H1 (cell line): ENCODE measurements at regions not wholly inside any gene's neighbourhood (a gene's known extent, or its start where the extent isn't known, plus 50 kb on each side); places are given as distances from the start of the nearest gene placed in this dataset.

Experiments used
- CTCF ChIA-PET: fragments of 300-600 bp; sonication (Branson Sonifier 250); formaldehyde crosslinking; loops from one replicate; lab custom pipeline; 2021; ENCODE audit not compliant: partially characterized antibody; lab: Charles Lee
- POLR2A ChIA-PET: fragments of 300-600 bp; sonication (Branson Sonifier 250); formaldehyde crosslinking; loops from one replicate; lab custom pipeline; 2021; ENCODE audit warnings: inconsistent platforms; ENCODE audit not compliant: partially characterized antibody; lab: Charles Lee
- DNase-seq, 2 experiments: peaks; one replicate each; pipeline versions ENCODE4 v3.0.0 to v3.0.0-alpha.2; 2010 to 2022; ENCODE audit warnings: low spot score in 2 of 2, low read depth in 1 of 2, mixed read lengths in 1 of 2
- FAIRE-seq: peaks from 2 replicates; lab custom pipeline; 2011; peaks lifted over from hg19 to GRCh38; lab: Jason Lieb, UNC
- H2AFZ ChIP-seq: 2 replicates; pipeline ENCODE4 v1.8.1; 2012; ENCODE audit warnings: low read length, inconsistent platforms
- H2AK5ac ChIP-seq: 2 replicates; pipeline ENCODE4 v1.6.1; 2013; ENCODE audit warnings: low read depth, low read length
- H2BK120ac ChIP-seq: replicated peaks from 2 replicates; pipeline ENCODE3; 2013; ENCODE audit warnings: low read depth, low read length, inconsistent platforms
- H2BK12ac ChIP-seq: 2 replicates; pipeline ENCODE4 v1.6.1; 2013; ENCODE audit warnings: low read depth, low read length
- H2BK15ac ChIP-seq: 2 replicates; pipeline ENCODE4 v1.6.1; 2013; ENCODE audit warnings: low read length
- H2BK20ac ChIP-seq: 2 replicates; pipeline ENCODE4 v1.6.1; 2013; ENCODE audit warnings: low read length
- H2BK5ac ChIP-seq: 2 replicates; pipeline ENCODE4 v1.6.1; 2013; ENCODE audit warnings: low read depth, low read length
- H3K14ac ChIP-seq: 2 replicates; pipeline ENCODE4 v1.6.1; 2013; ENCODE audit warnings: inconsistent platforms; ENCODE audit not compliant: insufficient read length
- H3K18ac ChIP-seq: 2 replicates; pipeline ENCODE4 v1.6.1; 2013; ENCODE audit warnings: low read length; ENCODE audit errors: extremely low read depth
- H3K23ac ChIP-seq: 2 replicates; pipeline ENCODE4 v1.6.1; 2013; ENCODE audit warnings: inconsistent platforms; ENCODE audit not compliant: insufficient read length
- H3K23me2 ChIP-seq: 2 replicates; pipeline ENCODE4 v1.6.1; 2013; ENCODE audit warnings: low read depth, low read length
- H3K27ac ChIP-seq: 2 replicates; pipeline ENCODE4 v1.6.1; 2011; ENCODE audit warnings: low read depth, low read length, inconsistent platforms
- H3K27me3 ChIP-seq, 4 experiments: replicated peaks in 1 of 4; 1 replicate in 1 of 4; 2 replicates in 3 of 4; pipeline versions ENCODE4 v1.6.1 to v1.8.1; 2011 to 2013; ENCODE audit warnings: low read length in 3 of 4, mild to moderate bottlenecking in 3 of 4, inconsistent platforms in 2 of 4, mixed read lengths in 2 of 4, moderate library complexity in 1 of 4; ENCODE audit not compliant: control insufficient read depth in 3 of 4, insufficient read depth in 3 of 4; ENCODE audit errors: extremely low read depth in 1 of 4
- H3K36me3 ChIP-seq, 4 experiments: 2 replicates each; pipeline versions ENCODE4 v1.6.1 to v1.8.1; 2011 to 2013; ENCODE audit warnings: mild to moderate bottlenecking in 4 of 4, low read length in 3 of 4, moderate library complexity in 2 of 4, control low read depth in 1 of 4, inconsistent platforms in 1 of 4; ENCODE audit not compliant: insufficient read depth in 4 of 4, control insufficient read depth in 2 of 4
- H3K4ac ChIP-seq: replicated peaks from 2 replicates; pipeline ENCODE3; 2013; ENCODE audit warnings: low read length, low read depth, mixed read lengths, inconsistent platforms; ENCODE audit not compliant: insufficient read length
- H3K4me1 ChIP-seq, 4 experiments: replicated peaks in 1 of 4; 1 replicate in 1 of 4; 2 replicates in 3 of 4; pipeline versions ENCODE4 v1.6.1 to v1.8.1; 2011 to 2013; ENCODE audit warnings: low read length in 3 of 4, inconsistent platforms in 2 of 4, mixed read lengths in 1 of 4; ENCODE audit not compliant: insufficient read depth in 4 of 4, control insufficient read depth in 3 of 4
- H3K4me2 ChIP-seq, 2 experiments: 2 replicates each; pipeline versions ENCODE4 v1.6.1 to v1.8.1; 2011 to 2013; ENCODE audit warnings: low read depth in 2 of 2, low read length in 2 of 2, control low read depth in 1 of 2, inconsistent platforms in 1 of 2, mild to moderate bottlenecking in 1 of 2; ENCODE audit not compliant: insufficient read depth in 1 of 2
- H3K4me3 ChIP-seq, 4 experiments: fragments of 200-600, 300-600 bp in 1 of 4; sonication (generic), shearing (Covaris generic), sonication (Bioruptor Twin) in 1 of 4; 2 replicates each; pipeline versions ENCODE4 v1.5.1 to v1.8.1; 2011 to 2016; ENCODE audit warnings: low read length in 4 of 4, low read depth in 3 of 4, control low read depth in 2 of 4, inconsistent platforms in 2 of 4, mild to moderate bottlenecking in 2 of 4, mixed read lengths in 1 of 4, moderate library complexity in 1 of 4; ENCODE audit not compliant: insufficient read depth in 2 of 4; ENCODE audit errors: extremely low read depth in 1 of 4
- H3K56ac ChIP-seq: replicated peaks from 2 replicates; pipeline ENCODE3; 2013; ENCODE audit warnings: low read depth, mild to moderate bottlenecking, mixed read lengths, low read length, inconsistent platforms; ENCODE audit not compliant: insufficient read length
- H3K79me1 ChIP-seq: 2 replicates; pipeline ENCODE4 v1.6.1; 2013; ENCODE audit warnings: low read depth, low read length, control low read depth
- H3K79me2 ChIP-seq, 2 experiments: 2 replicates each; pipeline versions ENCODE4 v1.6.1 to v1.8.1; 2012 to 2013; ENCODE audit warnings: low read length in 2 of 2, mild to moderate bottlenecking in 2 of 2, inconsistent platforms in 1 of 2; ENCODE audit not compliant: insufficient read depth in 2 of 2, control insufficient read depth in 1 of 2
- H3K9ac ChIP-seq, 4 experiments: replicated peaks in 1 of 4; 1 replicate in 1 of 4; 2 replicates in 3 of 4; pipeline versions ENCODE4 v1.6.1 to v1.8.1; 2011 to 2013; ENCODE audit warnings: low read depth in 3 of 4, low read length in 3 of 4, control low read depth in 2 of 4, mild to moderate bottlenecking in 2 of 4, moderate library complexity in 2 of 4, inconsistent platforms in 1 of 4; ENCODE audit errors: extremely low read depth in 1 of 4
- H3K9me3 ChIP-seq, 2 experiments: 2 replicates each; pipeline versions ENCODE4 v1.6.1 to v1.8.1; 2012 to 2013; ENCODE audit warnings: mild to moderate bottlenecking in 2 of 2, moderate library complexity in 2 of 2, control low read depth in 1 of 2, inconsistent platforms in 1 of 2, low read depth in 1 of 2, low read length in 1 of 2, mixed read lengths in 1 of 2; ENCODE audit not compliant: insufficient read depth in 2 of 2
- H4K20me1 ChIP-seq, 2 experiments: replicated peaks in 1 of 2; 2 replicates each; pipeline versions ENCODE3 to v1.8.1; 2011 to 2013; ENCODE audit warnings: inconsistent platforms in 2 of 2, low read length in 2 of 2, mild to moderate bottlenecking in 1 of 2; ENCODE audit not compliant: insufficient read depth in 2 of 2, control insufficient read depth in 1 of 2
- H4K5ac ChIP-seq: 2 replicates; pipeline ENCODE4 v1.6.1; 2013; ENCODE audit warnings: low read length, low read depth, mixed read lengths, inconsistent platforms; ENCODE audit not compliant: insufficient read length
- H4K8ac ChIP-seq: 2 replicates; pipeline ENCODE4 v1.8.0; 2013; ENCODE audit warnings: mild to moderate bottlenecking, moderate library complexity, low read length, inconsistent platforms; ENCODE audit not compliant: insufficient read depth; ENCODE audit errors: extremely low read depth
- H4K91ac ChIP-seq: replicated peaks from 2 replicates; pipeline ENCODE3; 2013; ENCODE audit warnings: low read length, mixed read lengths, inconsistent platforms; ENCODE audit not compliant: insufficient read length
- ATF3 ChIP-seq: IDR thresholded peaks from 2 replicates; pipeline ENCODE4 v1.6.1; 2011; ENCODE audit warnings: low read depth, mild to moderate bottlenecking, low read length; ENCODE audit not compliant: insufficient read depth
- CBX5 ChIP-seq: fragments of 300-800, 300-1000 bp; sonication (generic); IDR thresholded peaks from 2 replicates; pipeline ENCODE4 v1.7.1; 2016; ENCODE audit warnings: antibody characterized with exemption, low read length, low read depth
- CHD1 ChIP-seq: IDR thresholded peaks from 2 replicates; pipeline ENCODE4 v1.6.1; 2012; ENCODE audit warnings: low read depth, low read length, improper control_type of control experiment
- GABPA ChIP-seq: IDR thresholded peaks from 2 replicates; pipeline ENCODE4 v1.6.1; 2011; ENCODE audit warnings: mild to moderate bottlenecking, low read length, moderate library complexity, borderline replicate concordance; ENCODE audit not compliant: insufficient read depth
- HDAC6 ChIP-seq: IDR thresholded peaks from one replicate; pipeline ENCODE4 v1.7.1; 2012; ENCODE audit warnings: low read depth, mild to moderate bottlenecking, inconsistent platforms, low read length, moderate library complexity
- MAX ChIP-seq: IDR thresholded peaks from 2 replicates; pipeline ENCODE4 v1.6.1; 2012; ENCODE audit warnings: inconsistent platforms
- POLR2AphosphoS5 ChIP-seq: IDR thresholded peaks from 2 replicates; pipeline ENCODE4 v1.6.1; 2011; ENCODE audit warnings: low read depth, low read length
- RNF2 ChIP-seq: fragments of 200-900, 300-1000 bp; sonication (generic); IDR thresholded peaks from 2 replicates; pipeline ENCODE4 v1.7.1; 2016; ENCODE audit warnings: borderline replicate concordance, low read depth, mild to moderate bottlenecking, antibody characterized with exemption, low read length; ENCODE audit not compliant: poor library complexity, severe bottlenecking; ENCODE audit errors: missing control alignments
- SIX5 ChIP-seq: IDR thresholded peaks from 2 replicates; pipeline ENCODE4 v1.6.1; 2011; ENCODE audit warnings: mild to moderate bottlenecking, low read depth, low read length
- SP4 ChIP-seq: IDR thresholded peaks from 2 replicates; pipeline ENCODE4 v1.6.1; 2012; ENCODE audit warnings: low read length, inconsistent platforms
- TAF7 ChIP-seq: optimal IDR thresholded peaks from 2 replicates; pipeline ENCODE3; 2011; ENCODE audit warnings: low read depth, mild to moderate bottlenecking, inconsistent platforms, low read length, moderate library complexity, borderline replicate concordance
- YY1 ChIP-seq: IDR thresholded peaks from 2 replicates; pipeline ENCODE4 v1.6.1; 2011; ENCODE audit warnings: low read depth, mild to moderate bottlenecking, low read length
- ZNF274 ChIP-seq: IDR thresholded peaks from 2 replicates; pipeline ENCODE4 v1.7.0; 2012; ENCODE audit warnings: low read length, borderline replicate concordance; ENCODE audit errors: extremely low read depth
- WGBS, 2 experiments: shearing (Covaris generic) in 1 of 2; methylation state at CpG; one replicate each; pipeline versions ENCODE4 v1.1.6 to v1.1.7; 2013 to 2015; ENCODE audit warnings: low lambda C conversion rate in 2 of 2, mixed read lengths in 2 of 2, inconsistent platforms in 1 of 2, low coverage in 1 of 2, missing lambda C conversion rate in 1 of 2; ENCODE audit not compliant: insufficient replicate concordance in 2 of 2, insufficient coverage in 1 of 2, insufficient read length in 1 of 2; ENCODE audit errors: extremely low coverage in 1 of 2, missing lambda C conversion rate in 1 of 2; 5-methylcytosine and 5-hydroxymethylcytosine counted together

GRCh38 chr6:126698732-126699240 lies 358.9 kb downstream of the CENPW start:
- CTCF ChIA-PET, result no interaction called here
- H3K18ac ChIP-seq, result no peak overlapping the region
- TF ChIP-seq TAF7 (no peak), ZNF274 (no peak), SIX5 (no peak), SP4 (no peak), RNF2 (no peak), CBX5 (no peak), HDAC6 (no peak), GABPA (no peak), ATF3 (no peak), YY1 (no peak), MAX (no peak), POLR2AphosphoS5 (no peak), CHD1 (no peak)
- H3K14ac ChIP-seq, result no peak overlapping the region
- H3K56ac ChIP-seq, result no peak overlapping the region
- H3K36me3 ChIP-seq, result no peaks in the 10 kb centered on the region
- no peaks in the 10 kb centered on the region for H3K27me3 ChIP-seq
- H4K20me1 ChIP-seq, result no peaks in the 10 kb centered on the region
- H3K4me2 ChIP-seq, result no peak overlapping the region
- no peak overlapping the region for H2BK20ac ChIP-seq
- H2BK120ac ChIP-seq, result no peak overlapping the region
- no peak overlapping the region for H2BK5ac ChIP-seq
- no peaks in the 10 kb centered on the region for H3K9me3 ChIP-seq
- H2BK12ac ChIP-seq, result no peak overlapping the region
- POLR2A ChIA-PET, result no interaction called here
- H3K79me1 ChIP-seq, result no peaks in the 10 kb centered on the region
- H3K23ac ChIP-seq, result no peak overlapping the region
- H3K23me2 ChIP-seq, result no peaks in the 10 kb centered on the region; the same call in 1 of the 2 replicates
- DNase-seq (no peak), FAIRE-seq (no peak)
- no peak overlapping the region for H3K4ac ChIP-seq
- no peak overlapping the region for H3K4me3 ChIP-seq
- H3K4me1 ChIP-seq, result no peaks in the 10 kb centered on the region
- WGBS, 2 experiments, result 71% methylated on average over 3 of the region's 3 CpGs; no CpG with 5 or more reads in 1 of the 2 experiments
- H2AK5ac ChIP-seq, result no peak overlapping the region
- H2BK15ac ChIP-seq, result no peak overlapping the region
- no peak overlapping the region for H4K91ac ChIP-seq
- H4K8ac ChIP-seq, result no peak overlapping the region
- no peak overlapping the region for H4K5ac ChIP-seq
- H3K27ac ChIP-seq, result no peak overlapping the region
- no peak overlapping the region for H3K9ac ChIP-seq
- no peak overlapping the region for H2AFZ ChIP-seq
- no peaks in the 10 kb centered on the region for H3K79me2 ChIP-seq
